Adrenal gland (tissue), 9 donors: ENCODE measurements at regions not wholly inside any gene's neighbourhood (a gene's known extent, or its start where the extent isn't known, plus 50 kb on each side); places are given as distances from the start of the nearest gene placed in this dataset.

Source experiments
- DNase-seq, 7 donors: peaks; one replicate each; pipeline ENCODE4 v3.0.0-alpha.2; 2019 to 2020
- H3K27ac ChIP-seq, 5 donors: fragments of 200-600 bp; sonication (generic) in 4 of 5; 1 replicate in 3 of 5; 2 replicates in 2 of 5; pipeline versions ENCODE4 v1.5.1 to v1.8.0; 2016 to 2020; ENCODE audit warnings: mild to moderate bottlenecking in 1 of 5
- H3K27me3 ChIP-seq: fragments of 200-600 bp; 2 replicates; pipeline ENCODE4 v1.8.0; 2021
- H3K36me3 ChIP-seq, 2 donors: fragments of 200-600 bp; replicated peaks in 1 of 2; 1 replicate in 1 of 2; 2 replicates in 1 of 2; pipeline versions ENCODE4 v1.5.1 to v1.8.0; 2018 to 2022
- H3K4me1 ChIP-seq, 2 donors: fragments of 200-600 bp; replicated peaks in 1 of 2; 1 replicate in 1 of 2; 2 replicates in 1 of 2; pipeline versions ENCODE4 v1.5.1 to v1.8.0; 2018 to 2021
- H3K4me3 ChIP-seq, 4 donors: fragments of 200-600 bp; sonication (generic) in 3 of 4; one replicate each; pipeline ENCODE4 v1.5.1; 2016 to 2018
- H3K9me3 ChIP-seq, 3 donors: fragments of 200-600 bp; sonication (generic) in 1 of 3; replicated peaks in 1 of 3; 1 replicate in 2 of 3; 2 replicates in 1 of 3; pipeline versions ENCODE4 v1.5.1 to v1.8.0; 2016 to 2021
- POLR2A ChIP-seq, 2 donors: fragments of 450-650 bp; IDR thresholded peaks; one replicate each; pipeline ENCODE4 v1.6.1; 2017; ENCODE audit warnings: antibody characterized with exemption in 2 of 2, mild to moderate bottlenecking in 2 of 2, moderate library complexity in 1 of 2
- WGBS, 4 donors: extraction: QIAGEN DNeasy Blood & Tissue Kit in 2 of 4; methylation state at CpG; one replicate each; pipeline versions ENCODE4 v1.1.5 to v1.1.7; 2013 to 2017; 5-methylcytosine and 5-hydroxymethylcytosine counted together
- intact Hi-C, 2 donors: fragments of 100-400 bp; cut with DNase I; formaldehyde crosslinking; loops; one replicate each; pipeline versions ENCODE4 v1.14.1 to v1.15.0; 2022 to 2023
- TF ChIP-seq, protein P1 (sequence below), 6 experiments: fragments of 450-650 bp in 4 of 6; fragments of 200-600 bp in 2 of 6; sonication (generic) in 1 of 6; IDR thresholded peaks; 1 replicate in 5 of 6; 2 replicates in 1 of 6; pipeline versions ENCODE4 v1.5.1 to v1.8.0; 2016 to 2021; ENCODE audit warnings: antibody characterized with exemption in 6 of 6, mild to moderate bottlenecking in 2 of 6, moderate library complexity in 1 of 6
- donor health status: healthy with polysubstance abuse.
- donor health status: Bipolar disorder and iron deficiency.
- donor health status: DM: yes; HTN: yes; CAD: no.
- donor health status: DM: no; HTN: no; CAD: no.
- donor health status: DM: no; HTN: no; CAD: no.

DNA sequence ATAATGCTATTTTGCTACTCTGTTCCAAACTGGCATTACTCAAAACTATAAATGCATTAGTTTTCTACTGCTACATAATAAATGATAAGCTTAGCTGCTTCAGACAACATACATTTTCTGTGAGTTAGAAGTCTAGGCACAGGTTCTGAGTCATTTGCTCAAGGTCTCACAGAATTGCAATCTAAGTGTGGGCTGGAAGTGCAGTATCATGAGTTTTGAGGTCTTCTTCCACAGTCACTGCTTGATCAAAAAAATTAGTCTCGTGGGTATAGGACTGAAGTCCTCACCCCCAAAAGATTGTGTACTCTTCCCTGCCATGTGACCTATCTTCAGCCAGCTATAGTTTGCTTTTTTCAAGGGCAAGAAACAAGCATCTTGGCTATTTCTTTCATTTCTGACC lies 676.9 kb downstream of the ADCYAP1 start:
- Histone ChIP-seq H3K36me3 (no peaks in the 10 kb centered on the region), H3K27ac (no peak overlapping the region), H3K9me3 (no peaks in the 10 kb centered on the region), H3K27me3 (no peaks in the 10 kb centered on the region), H3K4me1 (no peaks in the 10 kb centered on the region), H3K4me3 (no peak overlapping the region)
- 27 to 70% (median 50%) methylated on average over 1 of the region's 1 CpG for WGBS, 4 donors
- no peak for DNase-seq
- TF ChIP-seq, protein P1, sequence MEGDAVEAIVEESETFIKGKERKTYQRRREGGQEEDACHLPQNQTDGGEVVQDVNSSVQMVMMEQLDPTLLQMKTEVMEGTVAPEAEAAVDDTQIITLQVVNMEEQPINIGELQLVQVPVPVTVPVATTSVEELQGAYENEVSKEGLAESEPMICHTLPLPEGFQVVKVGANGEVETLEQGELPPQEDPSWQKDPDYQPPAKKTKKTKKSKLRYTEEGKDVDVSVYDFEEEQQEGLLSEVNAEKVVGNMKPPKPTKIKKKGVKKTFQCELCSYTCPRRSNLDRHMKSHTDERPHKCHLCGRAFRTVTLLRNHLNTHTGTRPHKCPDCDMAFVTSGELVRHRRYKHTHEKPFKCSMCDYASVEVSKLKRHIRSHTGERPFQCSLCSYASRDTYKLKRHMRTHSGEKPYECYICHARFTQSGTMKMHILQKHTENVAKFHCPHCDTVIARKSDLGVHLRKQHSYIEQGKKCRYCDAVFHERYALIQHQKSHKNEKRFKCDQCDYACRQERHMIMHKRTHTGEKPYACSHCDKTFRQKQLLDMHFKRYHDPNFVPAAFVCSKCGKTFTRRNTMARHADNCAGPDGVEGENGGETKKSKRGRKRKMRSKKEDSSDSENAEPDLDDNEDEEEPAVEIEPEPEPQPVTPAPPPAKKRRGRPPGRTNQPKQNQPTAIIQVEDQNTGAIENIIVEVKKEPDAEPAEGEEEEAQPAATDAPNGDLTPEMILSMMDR (IDR thresholded peaks at IDR 0.05) = no peak
- no peak for TF ChIP-seq POLR2A (IDR thresholded peaks at IDR 0.05)
- intact Hi-C loops = loop anchor here (10.0 kb wide), 1 partner anchor 963 kb away; no protein-coding TSS in a partner anchor

DNA sequence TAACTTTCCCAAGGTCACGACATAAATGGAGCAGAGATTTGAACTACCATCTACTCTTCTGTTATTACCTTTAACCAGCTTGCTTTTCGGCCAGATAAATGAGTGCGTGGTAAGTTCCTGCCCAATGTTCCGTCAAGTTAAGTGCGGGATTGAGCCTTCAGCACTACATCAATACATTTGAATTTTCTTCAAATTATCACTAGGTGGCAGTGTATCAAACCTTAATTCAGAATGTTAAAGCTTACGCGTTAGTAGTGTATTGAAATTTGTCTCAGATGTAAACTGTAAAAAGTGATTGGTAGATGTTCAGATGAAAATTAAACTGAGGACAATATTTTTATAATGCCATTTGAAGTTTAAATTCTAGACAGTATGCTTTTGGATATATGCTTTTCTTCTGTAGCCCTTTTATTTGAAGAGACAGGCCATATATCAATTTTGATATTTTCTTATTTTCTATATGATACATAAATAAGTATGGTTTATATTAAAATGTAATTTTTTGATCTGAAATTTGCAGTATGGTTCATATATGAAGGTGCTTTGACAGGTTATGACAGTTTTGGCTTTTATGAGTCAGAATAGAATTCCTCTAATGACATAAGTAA lies 681.3 kb downstream of the ADCYAP1 start:
- Histone ChIP-seq H3K27ac (no peak overlapping the region), H3K36me3 (no peaks in the 10 kb centered on the region), H3K9me3 (no peaks in the 10 kb centered on the region), H3K27me3 (peaks cover 3% of the 10 kb centered on the region), H3K4me3 (no peak overlapping the region), H3K4me1 (no peaks in the 10 kb centered on the region)
- intact Hi-C loops = loop anchor here (10.0 kb wide), 1 partner anchor 959 kb away; no protein-coding TSS in a partner anchor
- DNase-seq = peak in 1 of 7 donors; percentile 3
- WGBS, 4 donors = 1 to 5% (median 3%) methylated on average over 7 of the region's 7 CpGs
- TF ChIP-seq POLR2A (IDR thresholded peaks at IDR 0.05) = no peak
- TF ChIP-seq, protein P1 (IDR thresholded peaks at IDR 0.05) = peak in 5 of 6 experiments; percentile 32 to 59 (median 40)

DNA sequence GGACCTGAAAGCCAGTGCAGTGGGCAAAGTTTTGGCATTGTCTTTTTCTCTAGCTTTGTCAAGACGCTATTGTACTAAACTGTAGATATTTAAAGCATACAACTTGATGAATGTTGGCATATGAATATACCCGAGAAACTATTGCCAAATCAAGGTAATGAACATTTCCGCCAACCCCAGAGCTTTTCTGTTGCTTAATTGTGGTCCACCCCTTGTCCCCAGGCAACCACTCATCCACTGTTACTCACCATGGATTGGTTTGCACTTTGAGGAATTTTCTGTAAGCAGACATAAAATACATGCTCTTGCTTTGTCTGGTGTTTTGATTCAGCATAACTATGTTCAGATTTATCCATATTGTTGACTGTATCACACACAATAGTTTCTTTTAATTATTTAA lies 688.4 kb downstream of the ADCYAP1 start:
- H3K9me3 ChIP-seq = no peaks in the 10 kb centered on the region
- H3K4me3 ChIP-seq = no peak overlapping the region
- intact Hi-C loops = no loop called here
- peaks cover 3% of the 10 kb centered on the region for H3K27me3 ChIP-seq
- no peaks in the 10 kb centered on the region for H3K4me1 ChIP-seq
- H3K36me3 ChIP-seq = no peaks in the 10 kb centered on the region
- WGBS, 4 donors = 47 to 69% (median 66%) methylated on average over 3 of the region's 3 CpGs
- TF ChIP-seq POLR2A (IDR thresholded peaks at IDR 0.05) = no peak
- TF ChIP-seq, protein P1 (IDR thresholded peaks at IDR 0.05) = no peak
- H3K27ac ChIP-seq = no peak overlapping the region
- DNase-seq = no peak

DNA sequence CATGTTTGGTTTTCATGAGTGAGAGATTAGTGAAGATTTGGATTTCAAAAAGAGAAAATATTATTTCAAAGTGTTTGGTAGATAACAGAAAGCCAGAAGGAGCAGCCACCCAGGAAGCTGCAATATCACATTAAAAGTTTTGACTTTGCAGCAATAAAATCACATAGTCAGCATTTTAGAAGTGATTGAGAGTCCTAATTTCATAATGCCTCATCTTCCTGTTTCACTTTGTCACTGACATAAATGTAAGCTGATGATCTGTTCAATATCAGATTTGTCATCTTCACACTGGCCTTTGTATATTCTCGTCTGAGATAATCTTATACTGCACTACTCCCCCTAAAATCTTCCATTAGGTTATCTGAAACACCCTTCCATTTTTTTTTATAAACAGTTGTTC lies 690.5 kb downstream of the ADCYAP1 start:
- intact Hi-C loops = no loop called here
- H3K9me3 ChIP-seq = no peaks in the 10 kb centered on the region
- 0 to 28% (median 19%) methylated on average over 1 of the region's 1 CpG for WGBS, 4 donors
- no peak overlapping the region for H3K27ac ChIP-seq
- H3K27me3 ChIP-seq = peaks cover 3% of the 10 kb centered on the region
- TF ChIP-seq POLR2A (IDR thresholded peaks at IDR 0.05) = no peak
- TF ChIP-seq, protein P1 (IDR thresholded peaks at IDR 0.05) = no peak
- no peak overlapping the region for H3K4me3 ChIP-seq
- no peaks in the 10 kb centered on the region for H3K36me3 ChIP-seq
- DNase-seq = no peak
- H3K4me1 ChIP-seq = no peaks in the 10 kb centered on the region
